ENCODE measurements at regions not wholly inside any gene's neighbourhood (a gene's known extent, or its start where the extent isn't known, plus 50 kb on each side); places are given as distances from the start of the nearest gene placed in this dataset.
"Not testable (repeated sequence)": the region's sequence is repeated elsewhere in the genome, so short reads cannot be mapped to it uniquely, and the experiment has no call there.

GRCh38 chr6:3672339-3672738, 79.2 kb downstream of the PXDC1 start:
- DNase-seq = not testable (repeated sequence)

- DNase-seq = no peak
Observed at GRCh38 chr6:3671382-3671781, 80.1 kb downstream of the PXDC1 start.

GRCh38 chr6:3670356-3670755, 81.2 kb downstream of the PXDC1 start:
- no peak for DNase-seq

- no peak for DNase-seq
Observed at GRCh38 chr6:3669916-3670315, 81.6 kb downstream of the PXDC1 start.

- DNase-seq = no peak
Observed at GRCh38 chr6:3665608-3666007, 85.9 kb downstream of the PXDC1 start.

- no peak for DNase-seq
Observed at GRCh38 chr6:3664625-3665041, 86.9 kb downstream of the PXDC1 start.

GRCh38 chr6:3663811-3664210, 87.7 kb downstream of the PXDC1 start:
- DNase-seq = no peak

GRCh38 chr6:3663081-3663480, 88.4 kb downstream of the PXDC1 start:
- no peak for DNase-seq

- DNase-seq = no peak
Observed at GRCh38 chr6:3661390-3661789, 90.1 kb downstream of the PXDC1 start.

- no peak for DNase-seq
Observed at GRCh38 chr6:3660473-3660872, 91.0 kb downstream of the PXDC1 start.

- DNase-seq = no peak
Observed at GRCh38 chr6:3659748-3660147, 91.8 kb downstream of the PXDC1 start.

- no peak for DNase-seq
Observed at GRCh38 chr6:3656076-3656475, 95.4 kb downstream of the PXDC1 start.

GRCh38 chr6:3654898-3655297, 96.6 kb downstream of the PXDC1 start:
- DNase-seq = no peak

GRCh38 chr6:3654436-3654835, 97.1 kb downstream of the PXDC1 start:
- DNase-seq = no peak

GRCh38 chr6:3653528-3654070, 97.9 kb downstream of the PXDC1 start:
- DNase-seq = no peak

- DNase-seq = no peak
Observed at GRCh38 chr6:3651698-3652229, 99.7 kb downstream of the PXDC1 start.

GRCh38 chr6:3650959-3651697, 100.4 kb downstream of the PXDC1 start:
- DNase-seq = no peak

GRCh38 chr6:3650076-3650958, 101.2 kb downstream of the PXDC1 start:
- DNase-seq = no peak

- no peak for DNase-seq
Observed at GRCh38 chr6:3648724-3649123, 102.8 kb downstream of the PXDC1 start.

GRCh38 chr6:3646616-3647362, 104.7 kb downstream of the PXDC1 start:
- no peak for DNase-seq

- no peak for DNase-seq
Observed at GRCh38 chr6:3644739-3645012, 106.8 kb downstream of the PXDC1 start.

- DNase-seq = no peak
Observed at GRCh38 chr6:3643921-3644738, 107.4 kb downstream of the PXDC1 start.

Data from NCI-H2081 (cell line).